ENCODE measurements at regions not wholly inside any gene's neighbourhood (a gene's known extent, or its start where the extent isn't known, plus 50 kb on each side); places are given as distances from the start of the nearest gene placed in this dataset.

DNA sequence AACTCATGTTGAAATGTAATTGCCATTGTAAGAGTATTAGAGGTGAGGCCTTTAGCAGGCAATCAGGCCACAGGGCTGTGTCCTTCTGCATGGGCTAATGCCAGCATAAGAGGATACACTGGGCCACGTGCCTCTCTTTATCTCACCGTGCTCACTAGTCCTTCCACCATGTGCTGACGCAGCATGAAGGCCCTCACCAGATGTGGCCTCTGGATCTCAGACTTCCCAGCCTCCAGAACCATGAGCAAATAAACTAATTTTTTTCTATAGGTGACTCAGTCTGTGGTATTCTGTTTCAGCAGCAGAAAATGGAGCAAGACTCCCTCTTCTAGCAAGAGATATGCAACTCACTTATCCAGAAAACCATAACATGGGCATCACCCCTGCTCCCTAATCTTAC, 149.7 kb upstream of the ZNF236 start:
- Histone ChIP-seq H3K36me3 (ENCODE audit: control insufficient read depth in 2 of 2, extremely low read depth in 1 of 2, insufficient read depth in 2 of 2, low read length in 2 of 2) (no peaks in the 10 kb centered on the region), H3K4me3 (replicated peaks in 1 of 3; ENCODE audit: insufficient read depth in 1 of 3, low read depth in 1 of 3, low read length in 3 of 3) (no peak overlapping the region), H3K9me1 (replicated peaks; ENCODE audit: control insufficient read depth, extremely low read depth, insufficient read depth, low read length) (no peaks in the 10 kb centered on the region), H3K4me2 (ENCODE audit: insufficient read depth, low read length) (no peak overlapping the region), H2AFZ (ENCODE audit: low read depth, low read length) (no peak overlapping the region), H3K79me2 (ENCODE audit: control insufficient read depth, insufficient read depth, low read length) (no peaks in the 10 kb centered on the region), H4K20me1 (replicated peaks; ENCODE audit: control insufficient read depth, extremely low read depth, insufficient read depth, low read length) (no peaks in the 10 kb centered on the region), H3K27ac (ENCODE audit: insufficient read depth, low read depth, low read length) (no peak overlapping the region), H3K4me1 (ENCODE audit: control insufficient read depth, extremely low read depth, insufficient read depth, low read length) (no peaks in the 10 kb centered on the region), H3K9ac (replicated peaks; ENCODE audit: extremely low read depth, insufficient read depth, low read length) (no peak overlapping the region), H3K9me3 (replicated peaks; ENCODE audit: control insufficient read depth, insufficient read depth, low read length) (no peaks in the 10 kb centered on the region), H3K27me3 (ENCODE audit: control insufficient read depth in 2 of 2, insufficient read depth in 2 of 2, low read length in 2 of 2) (no peaks in the 10 kb centered on the region)
- POLR2A ChIA-PET = no interaction called here
- DNase-seq (ENCODE audit: low read depth, low spot score) (no peak), FAIRE-seq (no peak)
- no peak for TF ChIP-seq GATA2 (IDR thresholded peaks at IDR 0.05; ENCODE audit: insufficient read depth, insufficient read length, low read depth, low read length)
- TF ChIP-seq FOS (IDR thresholded peaks at IDR 0.05; ENCODE audit: borderline replicate concordance, insufficient read depth, low read length) = no peak
- TF ChIP-seq, protein P1, sequence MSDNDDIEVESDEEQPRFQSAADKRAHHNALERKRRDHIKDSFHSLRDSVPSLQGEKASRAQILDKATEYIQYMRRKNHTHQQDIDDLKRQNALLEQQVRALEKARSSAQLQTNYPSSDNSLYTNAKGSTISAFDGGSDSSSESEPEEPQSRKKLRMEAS (IDR thresholded peaks at IDR 0.05; ENCODE audit: insufficient read depth, insufficient read length) = no peak
- TF ChIP-seq POLR2A (IDR thresholded peaks at IDR 0.05; ENCODE audit: low read depth, low read length) = no peak
- TF ChIP-seq, protein P2, sequence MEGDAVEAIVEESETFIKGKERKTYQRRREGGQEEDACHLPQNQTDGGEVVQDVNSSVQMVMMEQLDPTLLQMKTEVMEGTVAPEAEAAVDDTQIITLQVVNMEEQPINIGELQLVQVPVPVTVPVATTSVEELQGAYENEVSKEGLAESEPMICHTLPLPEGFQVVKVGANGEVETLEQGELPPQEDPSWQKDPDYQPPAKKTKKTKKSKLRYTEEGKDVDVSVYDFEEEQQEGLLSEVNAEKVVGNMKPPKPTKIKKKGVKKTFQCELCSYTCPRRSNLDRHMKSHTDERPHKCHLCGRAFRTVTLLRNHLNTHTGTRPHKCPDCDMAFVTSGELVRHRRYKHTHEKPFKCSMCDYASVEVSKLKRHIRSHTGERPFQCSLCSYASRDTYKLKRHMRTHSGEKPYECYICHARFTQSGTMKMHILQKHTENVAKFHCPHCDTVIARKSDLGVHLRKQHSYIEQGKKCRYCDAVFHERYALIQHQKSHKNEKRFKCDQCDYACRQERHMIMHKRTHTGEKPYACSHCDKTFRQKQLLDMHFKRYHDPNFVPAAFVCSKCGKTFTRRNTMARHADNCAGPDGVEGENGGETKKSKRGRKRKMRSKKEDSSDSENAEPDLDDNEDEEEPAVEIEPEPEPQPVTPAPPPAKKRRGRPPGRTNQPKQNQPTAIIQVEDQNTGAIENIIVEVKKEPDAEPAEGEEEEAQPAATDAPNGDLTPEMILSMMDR (IDR thresholded peaks at IDR 0.05; ENCODE audit: extremely low read depth in 1 of 2, insufficient read depth in 1 of 2, low read depth in 1 of 2, low read length in 2 of 2) = no peak
- TF ChIP-seq MYC (IDR thresholded peaks at IDR 0.05; ENCODE audit: low read depth, low read length) = no peak
- TF ChIP-seq EZH2 (IDR thresholded peaks at IDR 0.05; ENCODE audit: borderline replicate concordance, low read depth, low read length, severe bottlenecking) = no peak
- no peak for TF ChIP-seq POLR2AphosphoS5 (IDR thresholded peaks at IDR 0.05; ENCODE audit: insufficient read depth, low read depth, low read length)
- no peak for TF ChIP-seq JUN (IDR thresholded peaks at IDR 0.05; ENCODE audit: borderline replicate concordance, insufficient read depth, insufficient read length, low read depth)
- dilution Hi-C loops (cut with MboI; ENCODE audit: extremely low pct_ligation_motif_present, low sequenced_read_pairs) (no loop called here), intact Hi-C loops (cut with micrococcal nuclease) (no loop called here)
- CTCF ChIA-PET = no interaction called here
- no TSS peak for BruUV-seq (replicated peaks)
